AG20443 (cell line): ENCODE measurements at regions not wholly inside any gene's neighbourhood (a gene's known extent, or its start where the extent isn't known, plus 50 kb on each side); places are given as distances from the start of the nearest gene placed in this dataset.
"Not testable (repeated sequence)": the region's sequence is repeated elsewhere in the genome, so short reads cannot be mapped to it uniquely, and the experiment has no call there.

ENCODE experiments used
- DNase-seq: peaks from one replicate; pipeline ENCODE4 v3.0.0; 2012; ENCODE audit warnings: low spot score, mixed read lengths

- no peak for DNase-seq
Measured at GRCh38 chr6:4677011-4677750, 99.0 kb upstream of the CDYL start.

GRCh38 chr6:4676016-4676415 lies 100.2 kb upstream of the CDYL start:
- no peak for DNase-seq

DNA sequence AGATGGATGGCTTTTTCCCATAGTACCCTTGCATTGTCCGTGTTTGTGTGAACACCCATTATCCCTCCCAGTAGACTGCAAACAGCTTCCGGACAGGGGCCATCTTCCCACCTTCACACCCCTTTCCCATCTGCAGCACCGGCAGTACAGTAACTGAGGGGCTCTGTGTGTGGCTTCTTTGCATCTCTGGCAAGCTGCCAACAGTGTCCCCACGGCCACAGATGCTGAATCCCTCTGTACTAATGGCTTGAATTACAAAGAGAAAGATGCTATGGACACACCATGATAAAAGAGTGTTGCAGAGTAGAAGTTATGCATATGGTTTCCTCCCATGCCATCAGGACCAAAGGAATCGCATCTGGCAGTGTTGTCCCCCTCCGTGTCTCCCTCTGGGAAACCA lies 101.1 kb upstream of the CDYL start:
- no peak for DNase-seq

DNA sequence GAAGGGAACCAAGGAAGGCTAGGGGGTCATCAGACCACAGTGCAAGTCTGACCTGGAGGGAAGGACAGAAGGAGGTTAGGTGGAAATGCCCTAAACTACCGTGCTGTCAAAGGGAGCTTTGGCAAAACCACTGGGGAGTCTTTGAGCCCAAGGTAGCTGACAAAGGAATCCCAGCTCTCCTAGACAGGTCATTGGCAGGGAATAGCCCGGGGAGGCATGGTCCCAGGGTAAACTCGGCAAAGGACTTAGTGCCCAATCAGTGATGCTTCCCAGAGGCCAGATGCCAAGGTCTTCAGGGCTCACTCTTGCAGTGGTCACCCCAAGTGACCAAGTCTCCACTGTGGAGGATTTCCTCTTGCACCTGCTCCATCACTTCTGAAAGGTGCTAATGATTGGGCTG lies 102.3 kb upstream of the CDYL start:
- DNase-seq: no peak

- DNase-seq: peak; percentile 77
Measured at GRCh38 chr6:4672772-4673171, 103.4 kb upstream of the CDYL start.

DNA sequence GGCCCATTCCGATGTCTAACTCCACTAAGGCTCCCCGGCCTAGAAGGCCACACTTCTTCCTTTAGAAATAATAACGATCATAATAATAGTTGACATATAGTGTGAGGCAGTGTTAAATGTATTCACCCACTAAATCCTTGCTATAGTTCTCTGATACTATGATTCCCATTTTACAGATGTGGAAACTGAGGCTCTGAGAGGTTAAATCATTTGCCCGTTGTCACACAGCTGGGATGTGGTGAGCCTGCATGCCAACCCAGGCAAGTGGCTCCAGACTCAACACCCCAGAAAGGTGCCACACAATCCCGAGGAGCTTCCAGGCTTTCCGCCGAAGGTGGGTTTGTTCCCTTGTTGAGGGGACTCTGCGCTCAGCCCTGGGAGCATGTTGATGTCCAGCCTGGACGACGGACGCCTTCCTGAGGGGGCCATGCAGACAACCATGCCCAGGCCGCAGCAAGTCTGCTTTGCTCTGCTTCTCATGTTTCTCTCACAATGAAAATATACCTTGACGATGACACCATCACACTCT lies 104.6 kb upstream of the CDYL start:
- DNase-seq: no peak

DNA sequence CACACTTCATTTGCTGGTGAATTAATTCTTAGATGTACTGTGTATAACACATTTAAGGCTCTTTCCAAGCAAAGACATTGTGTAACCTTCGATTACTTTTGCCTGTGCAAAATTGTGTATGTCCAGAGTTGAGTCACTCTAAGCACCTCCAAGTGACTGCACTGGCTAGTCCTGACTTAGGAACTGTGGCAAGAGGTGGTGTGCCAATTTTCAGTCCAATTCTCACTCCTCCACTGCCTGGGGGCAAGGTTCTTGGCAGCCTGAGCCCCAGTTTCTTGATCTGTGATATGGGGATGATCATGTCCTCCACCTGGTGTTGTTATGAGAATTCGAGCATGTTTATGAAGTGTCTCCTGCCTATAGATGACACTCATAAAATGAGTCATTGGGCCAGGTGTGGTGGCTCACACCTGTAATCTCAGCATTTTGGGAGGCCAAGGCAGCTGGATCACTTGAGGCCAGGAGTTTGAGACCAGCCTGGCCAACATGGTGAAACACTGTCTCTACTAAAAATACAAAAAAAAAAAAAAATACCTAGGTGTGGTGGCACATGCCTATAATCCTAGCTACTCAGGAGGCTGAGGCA lies 105.3 kb upstream of the CDYL start:
- DNase-seq: no peak

- DNase-seq: no peak
Measured at GRCh38 chr6:4670290-4670689, 105.9 kb upstream of the CDYL start.

GRCh38 chr6:4668271-4669179 lies 107.7 kb upstream of the CDYL start:
- DNase-seq: peak; percentile 47

DNA sequence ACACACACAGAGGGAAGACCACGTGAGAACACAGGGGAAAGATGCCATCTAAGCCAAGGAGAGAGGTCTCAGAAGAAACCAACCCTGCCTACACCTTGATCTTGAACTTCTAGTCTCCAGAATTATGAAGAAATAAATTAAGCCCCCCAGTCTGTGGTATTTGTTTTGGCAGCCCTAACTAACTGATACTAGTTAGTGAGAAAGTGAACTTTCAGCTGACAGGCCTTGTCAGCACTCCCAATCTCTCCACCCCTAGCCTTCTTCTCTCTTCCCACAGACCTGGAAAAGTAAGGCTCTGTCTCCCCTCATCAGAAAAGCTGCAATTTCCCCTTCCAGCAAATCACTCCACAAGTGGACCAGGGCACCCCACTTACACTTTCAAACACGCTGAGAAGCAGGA lies 108.6 kb upstream of the CDYL start:
- DNase-seq: no peak

DNA sequence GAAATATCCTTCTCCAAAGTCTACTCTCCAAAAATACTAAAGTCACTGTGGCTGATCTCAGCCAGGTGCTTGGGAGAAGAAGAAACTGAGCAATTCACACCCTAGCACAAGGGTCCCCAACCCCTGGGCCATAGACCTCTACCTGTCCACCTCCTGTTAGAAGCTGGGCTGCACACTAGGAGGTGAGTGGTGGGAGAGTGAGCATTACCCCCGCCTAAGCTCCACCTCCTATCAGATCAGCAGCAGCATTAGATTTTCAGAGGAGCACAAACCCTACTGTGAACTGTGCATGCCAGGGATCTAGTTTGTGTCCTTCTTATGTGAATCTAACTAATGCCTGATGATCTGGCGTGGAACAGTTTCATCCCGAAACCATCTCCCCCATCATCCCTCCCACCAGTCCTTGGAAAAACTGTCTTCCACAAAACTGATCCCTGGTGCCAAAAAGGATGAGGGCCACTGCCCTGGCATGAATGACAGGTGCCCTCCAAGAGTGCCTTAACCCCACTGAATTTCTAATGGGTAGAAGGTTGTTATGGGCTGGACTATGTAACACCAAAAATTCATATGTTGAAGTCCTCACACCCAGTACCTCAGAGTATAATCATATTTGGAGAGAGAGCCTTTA lies 109.2 kb upstream of the CDYL start:
- DNase-seq: no peak

DNA sequence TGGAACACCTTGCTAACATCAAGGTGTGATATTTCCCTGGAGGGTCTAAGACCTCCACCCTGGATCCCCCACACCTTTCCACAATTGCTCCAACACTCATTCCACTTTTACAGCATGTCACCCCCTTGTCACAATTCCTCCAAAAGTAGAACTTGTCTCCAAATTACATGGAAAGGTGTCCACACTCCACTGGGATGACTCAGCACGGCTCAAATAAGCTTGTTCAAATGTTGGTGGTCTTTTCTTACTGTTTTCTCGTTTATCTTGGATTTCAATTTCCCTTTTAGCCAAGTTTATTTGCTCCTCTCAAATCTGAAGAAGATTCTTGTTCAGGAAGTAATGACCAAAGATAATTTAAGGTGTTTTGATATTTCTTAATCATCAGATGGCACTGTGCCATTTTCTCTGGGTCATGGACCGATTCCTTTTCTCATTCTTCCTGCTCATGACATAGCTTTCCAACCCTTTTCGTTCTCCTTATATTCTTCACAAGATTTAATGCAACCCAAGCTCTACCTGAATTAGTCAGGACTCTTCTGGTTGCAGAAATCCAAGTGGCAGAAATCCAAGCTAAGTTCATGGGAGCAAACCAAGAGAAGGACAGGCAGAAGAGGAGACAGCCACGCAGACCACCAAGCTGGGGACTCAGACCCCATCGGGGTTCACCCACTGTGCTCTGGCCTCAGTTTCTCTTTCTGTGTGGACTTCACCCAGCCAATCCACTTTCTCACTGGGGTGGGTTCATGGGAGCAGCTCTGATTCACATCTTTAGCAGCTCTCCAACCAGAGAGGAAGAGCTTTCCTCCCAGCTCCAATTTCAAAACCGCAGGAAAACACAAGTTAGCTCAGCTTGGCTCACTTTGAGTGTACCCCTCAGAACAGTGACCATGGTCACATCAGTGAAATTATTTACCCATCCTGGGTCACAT lies 110.5 kb upstream of the CDYL start:
- no peak for DNase-seq

DNA sequence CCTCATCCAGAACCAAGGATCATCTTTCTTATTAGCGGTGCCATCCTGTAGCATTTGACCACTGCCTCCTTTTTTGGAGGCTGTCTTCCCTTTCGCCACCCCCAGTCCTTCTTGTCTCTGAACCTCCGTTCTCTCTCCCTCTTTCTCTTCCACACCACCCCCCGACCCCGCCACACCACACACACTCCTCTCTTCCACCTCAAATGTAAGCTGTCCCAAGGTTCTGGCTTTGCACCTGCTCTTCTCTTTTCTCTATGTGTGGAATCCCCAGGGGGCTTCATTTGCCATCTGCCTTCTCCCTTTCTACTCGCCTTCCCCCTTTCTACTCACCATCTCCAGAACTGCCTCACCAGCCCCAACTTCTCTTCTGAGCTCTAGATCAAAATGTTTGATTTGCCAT lies 111.3 kb upstream of the CDYL start:
- DNase-seq: no peak

GRCh38 chr6:4664117-4664626 lies 112.0 kb upstream of the CDYL start:
- DNase-seq: peak; percentile 91

GRCh38 chr6:4662886-4663285 lies 113.3 kb upstream of the CDYL start:
- no peak for DNase-seq

DNA sequence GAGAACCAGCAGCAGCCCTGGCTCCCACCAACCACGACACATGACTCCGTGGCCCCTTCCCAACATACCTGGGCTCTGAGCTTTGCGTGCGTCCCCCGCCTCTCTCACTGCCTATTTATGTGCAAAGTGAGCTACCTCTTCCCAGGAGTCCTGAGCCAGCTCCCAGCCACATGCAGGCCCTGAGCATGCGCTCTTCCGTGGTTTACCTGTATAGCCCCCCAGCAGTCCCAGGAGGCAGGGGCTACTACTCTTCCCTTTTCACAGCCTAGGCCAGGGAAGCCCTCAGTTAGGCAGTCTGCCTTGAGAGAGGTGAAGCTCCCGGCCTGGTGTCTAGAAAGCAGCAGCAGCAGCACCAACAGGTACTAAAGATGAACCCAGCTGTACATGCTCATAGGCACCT lies 114.8 kb upstream of the CDYL start:
- DNase-seq: no peak

DNA sequence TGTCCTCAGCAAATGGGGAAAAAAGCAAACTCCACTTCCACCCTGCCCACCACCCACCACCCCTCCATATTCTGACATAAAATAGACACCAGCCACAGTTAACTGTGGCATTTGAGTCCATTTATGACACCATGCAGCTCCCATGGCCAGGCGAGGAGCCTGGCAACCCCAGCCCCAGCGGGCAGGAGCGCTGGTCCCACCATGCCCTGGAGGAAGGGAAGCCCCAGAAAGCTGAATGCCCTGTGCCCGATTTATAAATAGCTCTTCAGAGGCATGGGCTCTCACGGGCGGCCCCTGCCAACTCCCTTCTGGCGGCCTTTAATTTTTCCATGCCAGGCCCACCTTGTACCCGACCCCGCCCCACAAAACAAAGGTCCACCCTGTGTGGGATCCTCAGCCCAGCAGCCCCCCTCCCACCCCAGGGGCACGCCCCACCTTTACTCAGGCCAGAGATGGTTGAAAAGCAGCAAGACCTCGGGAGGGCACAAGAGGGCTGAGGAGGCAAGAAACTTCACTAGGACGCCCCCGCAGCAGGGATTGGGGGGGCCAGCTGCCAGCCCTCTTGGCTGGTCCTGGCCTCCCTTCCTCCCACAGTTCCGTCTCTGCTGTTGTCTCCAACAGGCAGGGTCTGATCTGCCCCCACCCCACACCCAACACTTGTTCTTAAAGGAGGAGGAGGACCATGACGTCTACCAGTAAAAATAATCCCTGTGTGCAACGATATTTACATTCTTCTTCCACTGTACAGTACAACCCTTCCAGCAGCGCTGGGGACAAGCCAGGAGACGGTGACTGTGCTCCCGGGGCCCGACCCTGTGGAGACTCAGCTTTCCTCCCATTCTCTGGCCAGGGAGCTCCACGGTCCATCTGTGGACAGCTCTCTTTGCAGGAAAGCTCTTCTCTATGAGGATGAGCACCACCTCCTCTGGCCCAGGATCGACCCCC lies 115.6 kb upstream of the CDYL start:
- DNase-seq: no peak

- not testable (repeated sequence) for DNase-seq
Measured at GRCh38 chr6:4659719-4660118, 116.5 kb upstream of the CDYL start.

- no peak for DNase-seq
Measured at GRCh38 chr6:4658486-4658885, 117.7 kb upstream of the CDYL start.

GRCh38 chr6:4656106-4656505 lies 120.1 kb upstream of the CDYL start:
- DNase-seq: no peak
